ENCODE measurements at regions not wholly inside any gene's neighbourhood (a gene's known extent, or its start where the extent isn't known, plus 50 kb on each side); places are given as distances from the start of the nearest gene placed in this dataset.

DNA sequence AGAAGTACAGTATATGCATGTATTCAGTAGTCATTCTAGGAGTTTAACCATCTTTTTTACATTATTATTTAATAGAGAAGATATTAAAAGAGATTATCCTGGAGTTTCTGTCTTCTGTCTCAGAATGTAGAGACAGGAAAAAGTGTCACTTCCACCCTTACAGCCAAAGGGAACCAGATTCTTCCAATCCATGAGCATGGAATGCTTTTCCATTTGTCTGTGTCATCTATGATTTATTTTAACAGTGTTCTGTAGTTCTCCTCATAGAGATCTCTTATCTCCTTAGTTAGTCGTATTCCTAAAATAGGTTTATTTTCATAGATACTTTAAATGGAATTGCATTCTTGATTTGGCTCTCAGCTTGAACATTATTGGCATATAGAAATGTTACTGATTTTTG lies 959.5 kb upstream of the PIK3C3 start:
- TF ChIP-seq POLR2A (IDR thresholded peaks at IDR 0.05), result no peak
- TF ChIP-seq, protein P1, sequence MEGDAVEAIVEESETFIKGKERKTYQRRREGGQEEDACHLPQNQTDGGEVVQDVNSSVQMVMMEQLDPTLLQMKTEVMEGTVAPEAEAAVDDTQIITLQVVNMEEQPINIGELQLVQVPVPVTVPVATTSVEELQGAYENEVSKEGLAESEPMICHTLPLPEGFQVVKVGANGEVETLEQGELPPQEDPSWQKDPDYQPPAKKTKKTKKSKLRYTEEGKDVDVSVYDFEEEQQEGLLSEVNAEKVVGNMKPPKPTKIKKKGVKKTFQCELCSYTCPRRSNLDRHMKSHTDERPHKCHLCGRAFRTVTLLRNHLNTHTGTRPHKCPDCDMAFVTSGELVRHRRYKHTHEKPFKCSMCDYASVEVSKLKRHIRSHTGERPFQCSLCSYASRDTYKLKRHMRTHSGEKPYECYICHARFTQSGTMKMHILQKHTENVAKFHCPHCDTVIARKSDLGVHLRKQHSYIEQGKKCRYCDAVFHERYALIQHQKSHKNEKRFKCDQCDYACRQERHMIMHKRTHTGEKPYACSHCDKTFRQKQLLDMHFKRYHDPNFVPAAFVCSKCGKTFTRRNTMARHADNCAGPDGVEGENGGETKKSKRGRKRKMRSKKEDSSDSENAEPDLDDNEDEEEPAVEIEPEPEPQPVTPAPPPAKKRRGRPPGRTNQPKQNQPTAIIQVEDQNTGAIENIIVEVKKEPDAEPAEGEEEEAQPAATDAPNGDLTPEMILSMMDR (IDR thresholded peaks at IDR 0.05), result no peak

Measured in ovary (tissue), 3 donors.